NCI-H2081 treated with DMSO at 0.1 percent for 48 hours (cell line): ENCODE measurements at regions not wholly inside any gene's neighbourhood (a gene's known extent, or its start where the extent isn't known, plus 50 kb on each side); places are given as distances from the start of the nearest gene placed in this dataset.
"Not testable (repeated sequence)": the region's sequence is repeated elsewhere in the genome, so short reads cannot be mapped to it uniquely, and the experiment has no call there.

Experiments used
- DNase-seq: peaks from one replicate; lab custom pipeline; 2025; lab: John Stamatoyannopoulos, UW

- no peak for DNase-seq
Observed at GRCh38 chr5:25451294-25451693, 806.5 kb upstream of the CDH10 start.

GRCh38 chr5:25448646-25449045 is 803.9 kb upstream of the CDH10 start:
- DNase-seq = no peak

GRCh38 chr5:25448190-25448621 is 803.4 kb upstream of the CDH10 start:
- no peak for DNase-seq

- DNase-seq = not testable (repeated sequence)
Observed at GRCh38 chr5:25446061-25446420, 801.3 kb upstream of the CDH10 start.

- not testable (repeated sequence) for DNase-seq
Observed at GRCh38 chr5:25445381-25446060, 800.7 kb upstream of the CDH10 start.

GRCh38 chr5:25444697-25445096 is 799.9 kb upstream of the CDH10 start:
- DNase-seq = no peak

- no peak for DNase-seq
Observed at GRCh38 chr5:25441810-25442209, 797.0 kb upstream of the CDH10 start.

GRCh38 chr5:25439025-25439424 is 794.2 kb upstream of the CDH10 start:
- DNase-seq = no peak

- not testable (repeated sequence) for DNase-seq
Observed at GRCh38 chr5:25438375-25438774, 793.6 kb upstream of the CDH10 start.

GRCh38 chr5:25436452-25436851 is 791.7 kb upstream of the CDH10 start:
- DNase-seq = no peak

- DNase-seq = no peak
Observed at GRCh38 chr5:25435882-25436281, 791.1 kb upstream of the CDH10 start.

- no peak for DNase-seq
Observed at GRCh38 chr5:25427240-25427639, 782.5 kb upstream of the CDH10 start.

- no peak for DNase-seq
Observed at GRCh38 chr5:25423271-25423670, 778.5 kb upstream of the CDH10 start.

GRCh38 chr5:25419684-25420083 is 774.9 kb upstream of the CDH10 start:
- no peak for DNase-seq

GRCh38 chr5:25418978-25419377 is 774.2 kb upstream of the CDH10 start:
- no peak for DNase-seq

- no peak for DNase-seq
Observed at GRCh38 chr5:25418319-25418859, 773.6 kb upstream of the CDH10 start.

- no peak for DNase-seq
Observed at GRCh38 chr5:25416960-25417359, 772.2 kb upstream of the CDH10 start.

- no peak for DNase-seq
Observed at GRCh38 chr5:25415970-25416369, 771.2 kb upstream of the CDH10 start.

- DNase-seq = no peak
Observed at GRCh38 chr5:25414742-25415141, 770.0 kb upstream of the CDH10 start.

- DNase-seq = no peak
Observed at GRCh38 chr5:25412116-25412661, 767.4 kb upstream of the CDH10 start.

GRCh38 chr5:25407365-25407764 is 762.6 kb upstream of the CDH10 start:
- not testable (repeated sequence) for DNase-seq

GRCh38 chr5:25405850-25406249 is 761.1 kb upstream of the CDH10 start:
- DNase-seq = no peak

GRCh38 chr5:25399878-25400480 is 755.2 kb upstream of the CDH10 start:
- DNase-seq = no peak
